Hepatocyte (in vitro differentiated cells): ENCODE measurements at regions not wholly inside any gene's neighbourhood (a gene's known extent, or its start where the extent isn't known, plus 50 kb on each side); places are given as distances from the start of the nearest gene placed in this dataset.

Experiments used
- DNase-seq: peaks from one replicate; pipeline ENCODE4 v3.0.0-alpha.2; 2016; ENCODE audit warnings: low spot score
- H2AFZ ChIP-seq: fragments of 200-600 bp; sonication (generic); 2 replicates; pipeline ENCODE4 v1.6.0; 2016; ENCODE audit warnings: antibody characterized with exemption, mild to moderate bottlenecking
- H3K27ac ChIP-seq: fragments of 200-600 bp; sonication (generic); 2 replicates; pipeline ENCODE4 v1.5.1; 2016; ENCODE audit warnings: mild to moderate bottlenecking
- H3K27me3 ChIP-seq: fragments of 200-600 bp; sonication (generic); 2 replicates; pipeline ENCODE4 v1.6.1; 2016
- H3K36me3 ChIP-seq: fragments of 200-600 bp; sonication (generic); replicated peaks from 2 replicates; pipeline ENCODE4 v1.5.1; 2016; ENCODE audit warnings: low read depth; ENCODE audit not compliant: insufficient read depth
- H3K4me1 ChIP-seq: fragments of 200-600 bp; sonication (generic); 2 replicates; pipeline ENCODE4 v1.5.1; 2016; ENCODE audit warnings: mild to moderate bottlenecking, moderate library complexity; ENCODE audit not compliant: insufficient read depth
- H3K4me2 ChIP-seq: fragments of 200-600 bp; sonication (generic); 2 replicates; pipeline ENCODE4 v1.6.0; 2016
- H3K4me3 ChIP-seq: fragments of 200-600 bp; sonication (generic); 2 replicates; pipeline ENCODE4 v1.5.1; 2016; ENCODE audit warnings: mild to moderate bottlenecking
- H3K79me2 ChIP-seq: fragments of 200-600 bp; sonication (generic); 2 replicates; pipeline ENCODE4 v1.6.0; 2017; ENCODE audit warnings: mild to moderate bottlenecking
- H3K9me2 ChIP-seq: fragments of 200-600 bp; sonication (generic); replicated peaks from 2 replicates; pipeline ENCODE4 v1.6.0; 2017; ENCODE audit warnings: mild to moderate bottlenecking; ENCODE audit not compliant: insufficient read depth
- H3K9me3 ChIP-seq: fragments of 200-600 bp; sonication (generic); 2 replicates; pipeline ENCODE4 v1.5.1; 2016; ENCODE audit warnings: low read depth, mild to moderate bottlenecking
- H4K20me1 ChIP-seq: fragments of 200-600 bp; sonication (generic); 2 replicates; pipeline ENCODE4 v1.6.0; 2016; ENCODE audit warnings: mild to moderate bottlenecking; ENCODE audit not compliant: insufficient read depth, poor library complexity, severe bottlenecking
- CTCF ChIP-seq: fragments of 200-600 bp; sonication (generic); IDR thresholded peaks from 2 replicates; pipeline ENCODE4 v1.5.1; 2016; ENCODE audit warnings: antibody characterized with exemption, mild to moderate bottlenecking; ENCODE audit not compliant: poor library complexity
- EZH2 ChIP-seq: fragments of 200-600 bp; sonication (generic); IDR thresholded peaks from 2 replicates; pipeline ENCODE4 v1.6.1; 2016; ENCODE audit warnings: antibody characterized with exemption, mild to moderate bottlenecking, borderline replicate concordance
- EZH2phosphoT487 ChIP-seq: fragments of 200-600 bp; sonication (generic); IDR thresholded peaks from one replicate; pipeline ENCODE4 v1.6.1; 2018; ENCODE audit warnings: antibody characterized with exemption, mild to moderate bottlenecking, low read depth, moderate library complexity; ENCODE audit not compliant: unreplicated experiment, severe bottlenecking
- WGBS: methylation state at CpG from one replicate; pipeline ENCODE4 v1.1.6; 2016; ENCODE audit warnings: low lambda C conversion rate; ENCODE audit errors: missing lambda C conversion rate; 5-methylcytosine and 5-hydroxymethylcytosine counted together

GRCh38 chr16:9595393-9595792, 503.9 kb downstream of the HAPSTR1 start:
- Histone ChIP-seq H3K27ac (no peak overlapping the region), H3K4me1 (no peaks in the 10 kb centered on the region), H4K20me1 (no peaks in the 10 kb centered on the region), H3K79me2 (no peaks in the 10 kb centered on the region), H3K9me2 (no peaks in the 10 kb centered on the region), H2AFZ (no peak overlapping the region), H3K4me3 (no peak overlapping the region), H3K36me3 (no peaks in the 10 kb centered on the region), H3K4me2 (no peak overlapping the region), H3K27me3 (no peaks in the 10 kb centered on the region), H3K9me3 (no peaks in the 10 kb centered on the region)
- WGBS, result 83% methylated on average over 3 of the region's 3 CpGs
- TF ChIP-seq CTCF, result no peak
- TF ChIP-seq EZH2, result no peak
- TF ChIP-seq EZH2phosphoT487, result no peak
- DNase-seq, result no peak

- WGBS, result 79% methylated on average over 4 of the region's 4 CpGs
- Histone ChIP-seq H3K4me1 (no peaks in the 10 kb centered on the region), H4K20me1 (no peaks in the 10 kb centered on the region), H3K9me2 (no peaks in the 10 kb centered on the region), H3K27me3 (no peaks in the 10 kb centered on the region), H3K36me3 (no peaks in the 10 kb centered on the region), H3K4me3 (no peak overlapping the region), H3K4me2 (no peak overlapping the region), H3K79me2 (no peaks in the 10 kb centered on the region), H3K27ac (no peak overlapping the region), H2AFZ (no peak overlapping the region), H3K9me3 (no peaks in the 10 kb centered on the region)
- DNase-seq, result no peak
- TF ChIP-seq CTCF (no peak), EZH2 (no peak), EZH2phosphoT487 (no peak)
Observed at GRCh38 chr16:9596788-9597187, 505.3 kb downstream of the HAPSTR1 start.

- no peaks in the 10 kb centered on the region for H3K9me3 ChIP-seq
- H2AFZ ChIP-seq, result no peak overlapping the region
- no peak for DNase-seq
- no peak overlapping the region for H3K4me2 ChIP-seq
- no peak overlapping the region for H3K27ac ChIP-seq
- no peaks in the 10 kb centered on the region for H3K9me2 ChIP-seq
- H3K36me3 ChIP-seq, result no peaks in the 10 kb centered on the region
- no peaks in the 10 kb centered on the region for H3K4me1 ChIP-seq
- no peak overlapping the region for H3K4me3 ChIP-seq
- WGBS, result 77% methylated on average over 9 of the region's 9 CpGs
- TF ChIP-seq EZH2, result no peak
- TF ChIP-seq EZH2phosphoT487, result no peak
- no peak for TF ChIP-seq CTCF
- no peaks in the 10 kb centered on the region for H3K79me2 ChIP-seq
- H4K20me1 ChIP-seq, result no peaks in the 10 kb centered on the region
- no peaks in the 10 kb centered on the region for H3K27me3 ChIP-seq
Observed at GRCh38 chr16:9597967-9598730, 506.7 kb downstream of the HAPSTR1 start.
